ENCODE measurements at regions not wholly inside any gene's neighbourhood (a gene's known extent, or its start where the extent isn't known, plus 50 kb on each side); places are given as distances from the start of the nearest gene placed in this dataset.

DNA sequence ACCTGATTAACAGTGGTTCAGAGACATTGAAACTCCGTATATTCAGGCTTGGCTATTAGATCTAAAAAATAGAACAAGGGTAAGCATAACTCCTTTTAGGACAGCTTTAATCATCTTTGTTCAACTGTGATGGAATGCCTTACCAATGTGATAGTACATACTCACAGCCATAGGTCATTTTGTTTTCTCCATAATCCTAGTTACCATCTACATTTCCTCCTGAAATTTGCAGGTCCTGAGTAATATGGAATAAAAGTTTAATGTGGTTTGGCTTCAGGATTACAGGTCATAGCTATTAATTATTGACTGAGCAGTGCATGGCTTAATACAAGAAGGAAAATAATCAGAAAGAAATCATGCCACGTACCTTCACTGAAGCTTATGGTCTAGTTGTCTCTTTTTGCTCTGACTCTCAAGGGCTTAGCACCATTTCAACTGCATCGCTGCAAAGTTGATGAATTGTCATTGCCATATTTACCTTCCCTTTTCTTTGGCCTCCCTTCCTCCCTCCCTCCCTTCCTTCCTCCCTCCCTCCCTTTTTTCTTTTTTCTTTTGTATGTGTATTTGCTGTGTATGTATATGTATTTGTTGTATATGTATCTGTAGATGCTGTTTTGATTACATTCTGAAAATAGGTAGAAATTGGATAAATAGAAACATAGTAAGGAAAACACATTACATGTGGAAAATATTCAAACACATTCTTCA lies 250.9 kb upstream of the ZNF608 start:
- TF ChIP-seq EP300 (IDR thresholded peaks at IDR 0.05; ENCODE audit: borderline replicate concordance) (no peak), CEBPB (IDR thresholded peaks at IDR 0.05) (no peak), ZBTB7A (IDR thresholded peaks at IDR 0.05; ENCODE audit: low read depth) (no peak), CREB1 (IDR thresholded peaks at IDR 0.05; ENCODE audit: low read depth) (no peak), FOXM1 (IDR thresholded peaks at IDR 0.05; ENCODE audit: borderline replicate concordance, low read depth) (no peak)
- TF ChIP-seq, protein P1, sequence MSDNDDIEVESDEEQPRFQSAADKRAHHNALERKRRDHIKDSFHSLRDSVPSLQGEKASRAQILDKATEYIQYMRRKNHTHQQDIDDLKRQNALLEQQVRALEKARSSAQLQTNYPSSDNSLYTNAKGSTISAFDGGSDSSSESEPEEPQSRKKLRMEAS (IDR thresholded peaks at IDR 0.05) = no peak

DNA sequence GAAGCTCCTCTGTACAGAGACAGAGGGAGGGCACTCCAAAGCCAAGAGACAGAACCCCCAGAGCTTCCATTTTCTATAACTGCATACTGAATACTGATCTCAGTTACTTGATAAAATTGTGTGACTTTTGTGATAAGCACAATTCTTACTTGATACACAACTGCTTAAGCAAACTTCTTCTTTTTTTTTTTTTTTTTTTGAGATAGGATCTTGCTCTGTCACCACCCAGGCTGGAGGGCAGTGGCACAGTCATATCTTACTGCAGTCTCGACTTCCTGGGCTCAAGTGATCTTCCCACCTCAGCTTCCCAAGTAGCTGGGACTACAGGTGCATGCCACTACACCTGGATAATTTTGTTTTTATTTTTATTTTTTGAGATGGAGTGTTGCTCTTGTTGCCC lies 252.1 kb upstream of the ZNF608 start:
- TF ChIP-seq, protein P1 (IDR thresholded peaks at IDR 0.05) = no peak
- no peak for TF ChIP-seq EGR1 (IDR thresholded peaks at IDR 0.05)
- TF ChIP-seq, protein P2, sequence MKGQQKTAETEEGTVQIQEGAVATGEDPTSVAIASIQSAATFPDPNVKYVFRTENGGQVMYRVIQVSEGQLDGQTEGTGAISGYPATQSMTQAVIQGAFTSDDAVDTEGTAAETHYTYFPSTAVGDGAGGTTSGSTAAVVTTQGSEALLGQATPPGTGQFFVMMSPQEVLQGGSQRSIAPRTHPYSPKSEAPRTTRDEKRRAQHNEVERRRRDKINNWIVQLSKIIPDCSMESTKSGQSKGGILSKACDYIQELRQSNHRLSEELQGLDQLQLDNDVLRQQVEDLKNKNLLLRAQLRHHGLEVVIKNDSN (IDR thresholded peaks at IDR 0.05) = no peak
- TF ChIP-seq TEAD4 (IDR thresholded peaks at IDR 0.05) = no peak
- TF ChIP-seq, protein P3, sequence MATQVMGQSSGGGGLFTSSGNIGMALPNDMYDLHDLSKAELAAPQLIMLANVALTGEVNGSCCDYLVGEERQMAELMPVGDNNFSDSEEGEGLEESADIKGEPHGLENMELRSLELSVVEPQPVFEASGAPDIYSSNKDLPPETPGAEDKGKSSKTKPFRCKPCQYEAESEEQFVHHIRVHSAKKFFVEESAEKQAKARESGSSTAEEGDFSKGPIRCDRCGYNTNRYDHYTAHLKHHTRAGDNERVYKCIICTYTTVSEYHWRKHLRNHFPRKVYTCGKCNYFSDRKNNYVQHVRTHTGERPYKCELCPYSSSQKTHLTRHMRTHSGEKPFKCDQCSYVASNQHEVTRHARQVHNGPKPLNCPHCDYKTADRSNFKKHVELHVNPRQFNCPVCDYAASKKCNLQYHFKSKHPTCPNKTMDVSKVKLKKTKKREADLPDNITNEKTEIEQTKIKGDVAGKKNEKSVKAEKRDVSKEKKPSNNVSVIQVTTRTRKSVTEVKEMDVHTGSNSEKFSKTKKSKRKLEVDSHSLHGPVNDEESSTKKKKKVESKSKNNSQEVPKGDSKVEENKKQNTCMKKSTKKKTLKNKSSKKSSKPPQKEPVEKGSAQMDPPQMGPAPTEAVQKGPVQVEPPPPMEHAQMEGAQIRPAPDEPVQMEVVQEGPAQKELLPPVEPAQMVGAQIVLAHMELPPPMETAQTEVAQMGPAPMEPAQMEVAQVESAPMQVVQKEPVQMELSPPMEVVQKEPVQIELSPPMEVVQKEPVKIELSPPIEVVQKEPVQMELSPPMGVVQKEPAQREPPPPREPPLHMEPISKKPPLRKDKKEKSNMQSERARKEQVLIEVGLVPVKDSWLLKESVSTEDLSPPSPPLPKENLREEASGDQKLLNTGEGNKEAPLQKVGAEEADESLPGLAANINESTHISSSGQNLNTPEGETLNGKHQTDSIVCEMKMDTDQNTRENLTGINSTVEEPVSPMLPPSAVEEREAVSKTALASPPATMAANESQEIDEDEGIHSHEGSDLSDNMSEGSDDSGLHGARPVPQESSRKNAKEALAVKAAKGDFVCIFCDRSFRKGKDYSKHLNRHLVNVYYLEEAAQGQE (IDR thresholded peaks at IDR 0.05; ENCODE audit: low read depth) = no peak
- no peak for TF ChIP-seq YY1 (IDR thresholded peaks at IDR 0.05; ENCODE audit: low read depth)
- no peak for TF ChIP-seq RAD21 (IDR thresholded peaks at IDR 0.05; ENCODE audit: low read depth)
- no peak for TF ChIP-seq CREB1 (IDR thresholded peaks at IDR 0.05; ENCODE audit: low read depth)
- TF ChIP-seq CEBPB (IDR thresholded peaks at IDR 0.05) = no peak
- TF ChIP-seq NFIC (IDR thresholded peaks at IDR 0.05) = no peak
- no peak for TF ChIP-seq TAF1 (IDR thresholded peaks at IDR 0.05; ENCODE audit: low read depth)
- TF ChIP-seq FOXM1 (IDR thresholded peaks at IDR 0.05; ENCODE audit: borderline replicate concordance, low read depth) = no peak
- TF ChIP-seq TCF12 (IDR thresholded peaks at IDR 0.05; ENCODE audit: low read depth) = no peak
- no peak for TF ChIP-seq ZBTB7A (IDR thresholded peaks at IDR 0.05; ENCODE audit: low read depth)

DNA sequence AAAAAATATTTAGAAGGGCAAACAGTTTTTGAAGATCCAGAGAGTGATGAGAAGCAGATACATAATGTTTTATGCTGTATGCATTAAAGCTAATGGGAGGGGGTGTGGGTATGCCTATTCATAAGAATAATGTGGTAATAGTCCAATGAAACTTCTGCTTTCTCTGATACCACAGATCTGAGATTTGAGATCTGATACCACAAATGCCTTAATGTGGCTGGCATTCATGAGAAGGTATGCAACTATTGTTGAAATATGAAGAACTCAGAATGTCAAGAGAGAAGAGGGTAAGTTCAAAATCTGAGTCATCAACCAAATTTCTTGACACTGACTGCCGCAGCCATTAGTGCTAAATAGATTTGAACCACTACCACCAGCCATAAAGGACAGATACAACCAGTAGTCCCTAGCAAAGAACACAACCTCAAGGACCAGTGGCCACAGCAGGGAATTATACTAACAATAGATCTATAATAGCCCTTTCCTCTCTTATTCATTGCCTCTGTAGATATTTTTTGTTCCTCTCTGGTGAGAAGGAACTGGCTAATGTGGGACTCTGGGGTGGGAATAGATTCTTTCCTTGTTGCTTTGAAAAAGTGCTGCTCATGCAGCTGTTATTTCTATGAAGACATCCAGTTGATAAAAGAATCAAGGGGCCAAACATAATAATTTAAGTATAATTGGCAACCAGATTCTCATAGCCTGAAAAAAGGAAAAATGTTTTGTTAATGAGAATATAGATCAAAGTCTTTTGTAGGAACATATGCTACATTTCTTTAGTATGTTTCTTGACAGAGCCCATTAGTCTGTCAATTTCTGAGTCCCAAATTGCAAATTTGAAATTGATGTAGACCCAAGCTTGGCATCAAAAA lies 256.5 kb upstream of the ZNF608 start:
- TF ChIP-seq NFIC (IDR thresholded peaks at IDR 0.05) (no peak), TAF1 (IDR thresholded peaks at IDR 0.05; ENCODE audit: low read depth) (no peak), ZBTB7A (IDR thresholded peaks at IDR 0.05; ENCODE audit: low read depth) (no peak), CEBPB (IDR thresholded peaks at IDR 0.05) (no peak)

DNA sequence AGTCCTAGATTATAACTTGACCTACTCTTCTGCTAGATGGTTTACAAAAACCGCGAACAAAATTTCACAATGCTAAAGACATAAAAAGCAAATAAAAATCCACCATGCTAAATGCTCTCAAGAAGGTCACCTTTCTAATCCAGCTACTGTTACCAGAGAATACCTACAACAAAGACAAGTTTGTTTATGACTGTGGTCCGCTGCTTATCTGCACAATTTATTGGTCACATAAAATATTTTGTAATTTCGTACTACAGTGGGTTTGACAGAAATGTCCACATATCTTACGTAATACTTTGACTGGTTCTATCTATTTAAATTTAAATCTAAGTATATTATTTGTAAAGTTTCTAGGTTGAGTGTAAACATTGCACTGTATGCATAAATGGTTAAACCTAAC lies 257.6 kb upstream of the ZNF608 start:
- TF ChIP-seq EGR1 (IDR thresholded peaks at IDR 0.05) (no peak), TCF12 (IDR thresholded peaks at IDR 0.05; ENCODE audit: low read depth) (no peak), NFIC (IDR thresholded peaks at IDR 0.05) (no peak), FOXM1 (IDR thresholded peaks at IDR 0.05; ENCODE audit: borderline replicate concordance, low read depth) (no peak), CREB1 (IDR thresholded peaks at IDR 0.05; ENCODE audit: low read depth) (no peak), EP300 (IDR thresholded peaks at IDR 0.05; ENCODE audit: borderline replicate concordance) (no peak), RAD21 (IDR thresholded peaks at IDR 0.05; ENCODE audit: low read depth) (no peak), TEAD4 (IDR thresholded peaks at IDR 0.05) (no peak), TAF1 (IDR thresholded peaks at IDR 0.05; ENCODE audit: low read depth) (no peak), CEBPB (IDR thresholded peaks at IDR 0.05) (no peak), YY1 (IDR thresholded peaks at IDR 0.05; ENCODE audit: low read depth) (no peak), ZBTB7A (IDR thresholded peaks at IDR 0.05; ENCODE audit: low read depth) (no peak)
- TF ChIP-seq, protein P1 (IDR thresholded peaks at IDR 0.05) = no peak
- TF ChIP-seq, protein P3 (IDR thresholded peaks at IDR 0.05; ENCODE audit: low read depth) = no peak
- TF ChIP-seq, protein P2 (IDR thresholded peaks at IDR 0.05) = no peak

DNA sequence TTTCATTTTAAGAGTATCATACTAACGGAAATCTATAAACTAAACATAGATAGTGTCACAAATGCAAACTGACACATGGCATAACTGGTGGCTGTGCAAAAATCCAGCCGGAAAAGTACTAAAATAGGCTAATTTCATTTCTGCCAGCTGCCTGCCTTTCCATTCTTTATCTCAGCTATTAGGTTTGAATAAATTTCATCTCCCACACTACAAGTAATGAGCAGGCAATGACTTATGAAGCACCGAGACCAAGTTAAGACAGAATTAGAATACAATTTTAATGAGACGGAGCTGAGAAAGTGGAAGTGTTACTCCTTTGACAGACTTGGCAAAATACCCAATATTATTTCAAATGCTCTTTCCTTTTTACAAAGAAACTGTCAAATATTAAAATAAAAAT lies 258.8 kb upstream of the ZNF608 start:
- TF ChIP-seq, protein P1 (IDR thresholded peaks at IDR 0.05) = no peak
- TF ChIP-seq EGR1 (IDR thresholded peaks at IDR 0.05) = no peak
- TF ChIP-seq NFIC (IDR thresholded peaks at IDR 0.05) = no peak
- TF ChIP-seq EP300 (IDR thresholded peaks at IDR 0.05; ENCODE audit: borderline replicate concordance) = no peak
- TF ChIP-seq TCF12 (IDR thresholded peaks at IDR 0.05; ENCODE audit: low read depth) = no peak
- no peak for TF ChIP-seq RAD21 (IDR thresholded peaks at IDR 0.05; ENCODE audit: low read depth)
- no peak for TF ChIP-seq TEAD4 (IDR thresholded peaks at IDR 0.05)
